GM18517 (cell line): ENCODE measurements at regions not wholly inside any gene's neighbourhood (a gene's known extent, or its start where the extent isn't known, plus 50 kb on each side); places are given as distances from the start of the nearest gene placed in this dataset.
"Not testable (repeated sequence)": the region's sequence is repeated elsewhere in the genome, so short reads cannot be mapped to it uniquely, and the experiment has no call there.

Experiments
- ATAC-seq: cut with Tn5 transposase; IDR thresholded peaks from one replicate; pipeline ENCODE4 v1.9.1; 2021; ENCODE audit warnings: mild to moderate bottlenecking, moderate library complexity; ENCODE audit not compliant: unreplicated experiment

DNA sequence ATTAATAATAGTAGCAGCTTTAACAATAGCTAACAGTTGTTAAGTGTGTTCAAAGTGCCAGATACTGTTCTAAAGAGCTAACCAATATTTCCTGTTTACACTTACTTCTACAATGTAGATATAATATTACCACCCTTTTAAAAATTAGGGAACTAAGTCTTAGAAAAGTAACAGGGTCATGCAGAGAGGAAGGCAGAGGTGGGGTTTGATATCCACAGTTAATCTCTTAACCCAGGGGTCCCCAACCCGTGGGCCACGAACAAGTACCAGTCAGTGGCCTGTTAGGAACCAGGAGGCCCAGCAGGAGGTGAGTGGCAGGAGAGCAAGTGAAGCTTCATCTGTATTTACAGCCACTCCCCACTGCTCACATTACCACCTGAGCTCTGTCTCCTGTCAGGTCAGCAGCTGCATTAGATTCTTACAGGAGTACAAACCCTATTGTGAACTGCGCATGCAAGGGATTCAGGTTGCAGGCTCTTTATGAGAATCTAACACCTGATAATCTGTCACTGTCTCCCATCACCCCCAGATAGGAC is 89.1 kb downstream of the ACTL7B start:
- ATAC-seq, result no peak

DNA sequence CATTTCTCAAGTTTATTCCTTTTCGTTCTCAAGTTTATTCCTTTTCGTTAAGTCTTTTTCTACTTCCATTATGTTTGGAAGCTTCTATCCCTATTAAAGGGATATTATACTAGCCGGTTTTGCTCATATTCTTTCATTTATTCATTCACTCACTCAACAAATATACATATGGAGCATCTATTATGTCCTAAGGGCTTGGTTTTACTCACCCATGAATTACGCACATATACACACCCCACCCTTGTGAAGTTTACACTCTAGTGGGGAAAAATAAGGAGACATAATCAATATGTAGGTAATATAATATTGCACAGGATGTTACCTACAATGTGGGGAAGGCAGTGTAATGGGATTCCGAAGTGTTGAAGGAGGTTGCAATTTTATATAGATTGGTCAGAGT is 90.5 kb downstream of the ACTL7B start:
- no peak for ATAC-seq

DNA sequence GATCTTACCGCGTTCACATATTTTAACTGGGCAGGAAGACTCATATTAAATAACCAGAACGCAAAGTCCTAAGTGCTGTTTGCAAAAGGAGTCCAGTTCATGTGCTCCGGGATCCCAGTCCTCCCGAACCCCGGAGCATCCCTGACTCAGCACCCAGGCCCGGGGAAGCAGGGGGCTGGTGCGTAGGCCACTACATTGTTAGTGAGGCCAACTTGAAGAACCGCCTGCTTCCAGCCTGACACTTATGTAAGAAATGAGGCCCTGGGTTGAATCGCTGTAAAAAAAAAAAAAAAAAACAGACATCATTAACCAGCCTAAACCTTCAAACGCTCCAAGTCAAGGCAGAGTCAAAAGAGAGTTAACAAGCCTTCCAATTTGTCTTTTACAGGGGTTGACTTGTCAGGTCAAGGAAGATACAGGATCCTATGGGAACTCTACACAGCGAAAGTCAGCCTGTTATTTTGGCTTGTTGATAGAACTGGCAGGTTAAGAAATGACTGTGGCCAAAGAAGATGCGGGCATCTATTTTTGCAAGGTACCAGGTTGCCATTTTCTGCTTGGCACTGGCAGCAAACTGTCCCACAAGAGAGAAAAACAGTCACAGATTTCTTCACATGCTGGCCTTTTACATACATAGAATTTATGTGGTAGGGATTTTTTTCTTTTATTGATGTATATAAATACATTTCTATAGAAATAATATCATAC is 93.3 kb downstream of the ACTL7B start:
- no peak for ATAC-seq

DNA sequence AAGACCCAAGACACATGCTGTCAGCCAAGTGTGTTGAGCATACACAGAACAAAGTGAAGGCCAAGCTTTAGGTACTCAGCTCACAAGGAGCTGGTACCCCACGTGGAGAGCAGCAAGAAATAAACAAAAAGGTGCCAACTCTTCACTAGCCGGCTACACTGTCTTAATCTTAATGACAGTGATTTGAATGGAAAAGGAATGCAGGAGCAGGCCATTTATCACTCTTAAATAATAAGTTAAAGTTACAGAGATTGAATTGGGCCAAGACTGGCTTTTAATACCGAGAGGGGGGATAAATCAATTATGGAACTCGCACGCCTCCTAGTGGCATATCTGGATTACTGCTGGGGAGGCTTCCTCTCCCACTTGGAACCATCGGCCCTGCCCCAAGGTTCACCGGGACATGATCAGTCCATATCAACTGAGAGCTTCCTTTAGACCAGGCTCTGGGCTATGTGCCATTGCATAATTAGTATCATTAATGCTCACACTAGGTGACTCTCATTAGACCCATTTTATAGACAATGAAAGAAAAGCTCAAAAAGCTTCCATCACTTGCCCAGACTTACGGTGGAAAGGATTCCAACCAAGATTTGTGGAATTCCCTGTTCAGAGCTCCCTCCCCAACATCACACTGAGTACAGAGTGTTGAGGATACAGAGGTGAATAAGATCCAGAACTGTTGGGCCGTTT is 94.0 kb downstream of the ACTL7B start:
- no peak for ATAC-seq

DNA sequence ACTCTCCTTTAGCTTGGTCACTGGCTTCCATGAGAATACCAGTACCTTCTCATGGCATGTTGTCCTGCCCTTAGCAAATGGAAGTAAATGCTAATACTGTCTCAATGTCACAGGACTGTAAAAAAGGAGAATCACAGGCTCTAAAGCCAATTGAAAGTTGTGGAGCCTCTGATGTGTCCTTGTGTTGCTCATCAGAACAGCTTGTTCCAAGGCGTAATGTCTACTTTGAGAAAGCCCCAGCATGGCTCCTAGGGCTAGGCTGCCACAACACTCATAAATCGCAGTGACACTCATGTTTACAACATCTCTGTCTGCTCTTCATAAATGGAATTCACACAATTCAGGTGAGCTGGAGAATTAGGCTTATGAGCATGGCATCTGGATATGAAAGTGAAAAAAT is 94.9 kb downstream of the ACTL7B start:
- ATAC-seq, result no peak

DNA sequence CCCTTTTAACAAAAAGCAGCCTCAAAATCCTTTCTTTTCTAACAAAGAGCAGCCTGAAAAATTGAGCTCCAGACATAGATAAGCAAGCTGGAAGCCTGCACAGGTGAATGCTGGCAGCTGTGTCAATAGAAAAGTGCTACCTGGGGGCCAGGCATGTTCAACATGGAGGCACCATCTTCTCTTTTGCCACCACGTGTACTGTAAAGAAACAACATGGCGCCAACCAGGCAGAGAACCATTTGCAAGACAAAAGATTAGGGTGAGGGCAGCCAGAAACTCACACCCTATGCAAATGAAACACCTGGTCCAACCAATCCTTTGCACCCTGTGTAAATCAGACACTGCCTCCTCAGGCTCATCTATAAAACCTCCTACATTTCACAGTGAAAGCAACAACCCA is 96.0 kb downstream of the ACTL7B start:
- ATAC-seq, result no peak

DNA sequence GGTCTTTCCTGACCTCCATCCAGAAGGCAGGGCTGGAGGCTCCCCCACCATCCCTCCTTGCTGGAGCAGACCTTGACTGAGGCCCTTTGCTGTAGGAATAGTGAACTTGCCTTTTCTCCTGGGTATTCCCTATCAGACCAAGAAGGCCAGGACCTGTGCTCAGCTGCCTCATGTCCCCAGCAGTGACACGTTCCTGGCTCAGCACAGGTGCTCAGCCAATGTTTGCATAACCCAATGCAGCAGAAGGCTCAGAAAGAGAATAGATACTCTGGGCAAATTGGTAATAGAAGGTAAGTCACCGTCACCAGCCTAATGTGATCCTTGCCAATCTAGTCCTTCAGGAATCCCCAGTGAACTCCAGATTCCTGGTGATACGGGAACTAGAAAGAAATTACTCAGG is 96.4 kb downstream of the ACTL7B start:
- ATAC-seq, result no peak

DNA sequence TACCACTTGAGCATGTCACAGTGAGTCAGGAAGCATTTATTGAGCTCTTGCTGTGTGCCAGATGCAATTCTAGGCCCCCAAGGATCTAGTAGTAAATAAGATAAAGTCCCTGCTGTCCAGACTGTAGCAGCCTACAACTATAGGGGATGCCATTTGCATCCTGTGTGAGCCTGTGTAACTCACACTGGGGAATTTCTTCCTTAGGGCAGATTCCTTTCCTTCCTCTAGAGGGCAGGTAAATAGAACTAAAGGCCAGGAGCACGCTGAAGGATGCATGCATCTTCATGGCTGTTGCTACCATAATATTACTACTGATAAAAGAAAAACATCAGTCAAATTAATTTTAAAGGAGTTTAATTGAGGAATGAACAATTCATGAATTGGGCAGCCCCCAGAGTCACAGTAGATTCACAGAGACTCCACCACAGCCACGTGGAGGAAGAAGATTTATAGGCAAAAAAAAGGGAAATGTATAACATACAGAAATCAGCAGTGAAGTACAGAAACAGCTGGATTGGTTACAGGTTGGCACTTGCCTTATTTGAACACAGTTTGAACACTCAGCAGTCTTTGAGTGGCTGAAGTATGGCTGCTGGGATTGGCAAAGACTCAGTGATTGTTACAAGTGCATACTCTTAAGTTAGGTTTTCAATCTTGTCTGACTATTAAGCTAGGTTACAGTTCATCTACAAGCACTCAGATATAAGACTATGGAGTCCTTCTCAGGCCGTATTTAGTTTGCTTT is 98.9 kb downstream of the ACTL7B start:
- ATAC-seq, result no peak

DNA sequence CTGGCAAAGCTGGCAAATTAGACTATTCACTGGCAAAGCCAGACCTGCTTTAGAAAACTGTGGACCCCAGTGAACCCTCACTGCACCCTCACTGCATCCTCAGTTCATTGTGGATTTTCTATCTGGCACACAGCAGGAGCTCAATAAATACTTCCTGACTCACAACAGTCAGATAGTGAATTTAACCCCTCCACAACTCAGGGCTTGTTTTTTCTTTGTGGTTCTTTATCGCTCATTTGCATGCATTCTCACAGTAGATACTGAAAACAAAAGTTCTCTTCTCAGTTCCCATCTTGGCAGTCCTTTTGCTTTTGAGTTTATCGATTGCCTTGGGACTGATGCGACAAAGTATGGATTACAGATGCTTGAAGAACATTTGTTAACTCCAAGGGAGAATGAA is 99.8 kb downstream of the ACTL7B start:
- peak; percentile 63 for ATAC-seq

DNA sequence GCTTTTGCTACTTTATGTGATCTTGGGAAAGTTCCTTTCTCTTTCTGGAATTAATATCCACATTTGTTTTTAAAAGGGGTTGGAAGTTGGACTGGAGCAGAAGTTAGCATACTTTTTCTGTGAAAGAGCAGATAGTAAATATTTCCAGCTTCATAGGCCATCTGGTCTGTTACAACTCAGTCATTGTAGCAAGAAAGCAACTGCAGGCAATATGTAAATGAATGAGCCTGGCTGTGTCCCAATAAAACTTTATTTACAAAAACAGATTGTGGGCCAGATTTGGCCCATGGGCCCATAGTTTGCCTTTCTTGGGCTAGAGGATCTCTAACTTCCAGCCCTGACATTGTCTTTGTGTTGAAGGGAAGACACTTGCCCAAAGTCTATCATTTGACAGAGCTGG is 104.4 kb downstream of the ACTL7B start:
- ATAC-seq, result no peak

DNA sequence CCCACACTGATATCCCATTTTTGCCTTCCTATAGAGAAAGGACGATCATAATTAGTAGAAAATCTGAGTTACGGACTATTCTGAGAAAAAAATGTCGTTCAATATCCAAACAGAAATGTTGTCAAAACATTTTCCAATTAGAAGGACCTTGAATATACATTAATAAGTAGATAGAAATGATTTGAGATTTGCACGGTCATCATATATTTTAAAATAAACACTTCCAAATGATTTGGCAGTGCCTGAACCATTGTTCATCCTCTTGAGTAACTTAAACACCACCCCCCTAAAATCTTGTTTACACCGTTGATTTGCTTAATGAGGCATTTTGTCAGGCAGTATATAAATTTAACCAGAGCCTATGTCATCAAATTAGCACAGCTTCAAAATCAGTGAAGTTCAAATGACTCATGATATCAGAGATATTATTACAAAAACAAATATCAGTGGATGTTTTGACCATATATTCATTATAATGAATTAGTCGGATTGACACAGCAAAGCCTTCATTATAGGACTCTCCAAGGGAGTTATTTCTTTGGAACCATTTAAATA is 105.0 kb downstream of the ACTL7B start:
- ATAC-seq, result no peak

DNA sequence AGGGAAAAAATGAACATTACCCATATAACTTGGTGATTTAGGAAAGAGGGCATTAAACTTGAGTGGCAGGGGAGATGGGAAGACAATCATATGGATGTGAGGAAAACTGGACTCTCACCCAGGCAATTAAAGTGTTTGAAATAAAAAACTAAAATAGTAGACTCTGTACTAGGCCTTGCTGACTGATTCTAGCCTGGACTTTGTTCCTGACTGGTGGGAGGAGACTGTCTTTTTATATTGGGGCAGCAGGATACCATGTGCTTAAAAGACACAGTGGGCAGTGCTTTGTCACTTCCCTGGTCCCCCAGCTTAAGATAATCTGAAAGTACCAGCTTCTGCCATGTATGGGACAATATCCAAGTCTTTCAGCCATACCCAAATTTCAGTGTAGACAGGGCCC is 107.0 kb downstream of the ACTL7B start:
- no peak for ATAC-seq

DNA sequence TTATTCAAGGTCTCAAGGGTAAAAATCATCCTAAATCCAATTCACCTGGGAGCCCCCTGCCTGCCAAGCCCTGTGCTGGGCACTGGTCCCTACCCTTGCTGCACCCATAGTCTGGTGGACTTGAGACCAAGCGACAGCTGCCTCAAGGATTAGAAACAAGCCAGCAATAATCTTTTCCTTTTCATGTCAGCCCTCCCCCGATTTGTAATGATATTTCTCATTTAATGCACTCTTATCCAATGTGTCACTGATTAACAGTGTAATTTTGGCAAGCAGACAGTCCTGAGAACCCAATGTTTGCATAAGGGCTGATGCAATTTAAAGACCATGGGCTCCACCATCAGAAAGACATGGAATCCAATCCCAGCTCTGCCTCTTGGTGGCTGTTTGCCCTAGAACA is 108.9 kb downstream of the ACTL7B start:
- no peak for ATAC-seq

DNA sequence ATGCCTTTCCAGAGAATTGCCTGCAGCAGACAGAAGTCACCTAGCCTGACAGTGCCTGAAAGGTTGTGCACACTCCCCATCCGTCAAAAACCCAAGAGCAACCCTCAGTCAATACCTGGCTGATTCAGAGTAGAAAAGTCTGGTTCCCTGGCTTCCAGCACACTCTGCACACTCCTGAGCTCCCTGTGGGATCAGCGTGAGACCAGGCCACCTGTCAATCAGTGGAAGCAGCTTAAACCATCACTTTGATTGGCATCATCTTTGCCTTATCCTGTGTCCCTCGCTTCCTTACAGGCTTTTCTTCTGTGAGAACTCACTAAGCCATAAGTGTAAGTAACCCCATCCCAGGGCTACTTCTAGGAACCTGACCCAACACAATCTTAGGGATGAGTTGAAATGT is 109.8 kb downstream of the ACTL7B start:
- ATAC-seq, result no peak

DNA sequence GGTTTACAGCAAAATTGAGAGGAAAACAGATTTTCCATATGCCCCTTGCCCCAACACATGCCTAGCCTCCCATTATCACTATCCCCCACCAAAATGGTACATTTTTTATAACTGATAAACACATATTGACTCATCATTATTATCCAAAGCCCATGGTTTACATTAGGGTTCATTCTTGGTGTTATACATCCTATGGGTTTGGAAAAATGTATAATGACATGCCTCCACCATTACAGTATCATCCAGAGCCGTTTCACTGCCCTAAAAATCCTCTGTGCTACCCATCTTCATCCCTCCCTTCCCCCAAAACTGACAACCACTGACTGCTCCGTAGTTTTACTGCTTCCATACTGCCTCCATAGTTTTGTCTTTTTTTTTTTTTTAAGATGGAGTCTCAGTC is 111.1 kb downstream of the ACTL7B start:
- no peak for ATAC-seq

DNA sequence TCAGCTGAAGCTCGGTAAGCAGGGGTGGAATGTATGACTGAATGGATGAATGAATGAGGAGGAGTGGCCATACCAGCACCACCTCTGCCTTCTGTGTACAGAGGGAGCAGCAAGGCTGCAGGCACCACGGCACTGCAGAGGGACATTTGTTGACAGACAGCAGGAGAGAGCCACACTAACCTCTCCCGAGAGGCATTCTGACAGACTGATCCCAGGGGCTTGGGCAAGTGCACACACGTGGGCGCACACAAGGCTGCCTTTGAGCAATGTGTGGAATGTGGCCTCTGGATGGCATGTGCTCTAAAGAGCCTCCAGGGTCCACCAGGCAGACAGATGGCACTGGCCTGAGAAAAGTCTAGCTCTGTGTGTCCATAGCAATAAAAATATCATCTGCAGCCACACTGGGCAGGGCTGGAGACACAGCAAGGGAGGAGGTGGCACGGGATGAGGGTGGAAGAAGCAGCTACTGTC is 111.8 kb downstream of the ACTL7B start:
- no peak for ATAC-seq

DNA sequence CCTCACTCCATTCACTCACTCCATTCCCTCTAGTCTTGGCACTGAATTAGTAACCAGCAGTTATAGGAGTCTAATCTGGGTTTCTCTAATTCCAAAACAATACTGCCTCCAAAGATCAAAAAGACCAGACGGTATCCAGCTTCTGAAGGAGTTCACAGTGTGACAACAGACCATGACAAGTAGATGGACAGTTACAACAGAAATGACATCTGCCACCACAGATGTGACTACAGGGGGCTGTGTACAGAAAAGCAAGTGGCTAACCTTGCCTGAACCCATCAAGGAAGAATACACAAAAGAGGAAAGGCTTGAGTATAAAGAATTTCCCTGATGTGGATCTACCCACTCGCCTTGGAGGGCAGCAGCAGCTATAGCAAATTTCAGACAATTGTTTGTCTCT is 112.4 kb downstream of the ACTL7B start:
- ATAC-seq, result no peak

DNA sequence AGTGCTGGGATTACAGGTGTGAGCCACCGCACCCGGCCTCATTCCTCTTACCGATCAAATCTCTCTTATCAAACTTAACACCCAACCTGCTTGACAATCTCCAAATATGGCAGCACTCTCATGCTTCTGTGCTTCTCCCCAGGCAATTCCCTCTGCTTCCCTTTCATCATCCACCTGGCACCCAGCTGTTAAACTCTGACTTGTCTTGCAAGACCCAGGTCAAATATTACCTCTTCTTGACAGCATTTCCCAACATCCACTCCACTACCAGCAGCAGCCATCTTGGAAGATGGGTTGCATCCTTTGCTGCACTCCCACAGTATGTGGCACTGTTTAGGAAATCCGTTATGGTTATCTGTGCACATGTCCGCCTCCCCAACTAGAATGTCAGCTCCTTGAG is 113.6 kb downstream of the ACTL7B start:
- ATAC-seq, result no peak

DNA sequence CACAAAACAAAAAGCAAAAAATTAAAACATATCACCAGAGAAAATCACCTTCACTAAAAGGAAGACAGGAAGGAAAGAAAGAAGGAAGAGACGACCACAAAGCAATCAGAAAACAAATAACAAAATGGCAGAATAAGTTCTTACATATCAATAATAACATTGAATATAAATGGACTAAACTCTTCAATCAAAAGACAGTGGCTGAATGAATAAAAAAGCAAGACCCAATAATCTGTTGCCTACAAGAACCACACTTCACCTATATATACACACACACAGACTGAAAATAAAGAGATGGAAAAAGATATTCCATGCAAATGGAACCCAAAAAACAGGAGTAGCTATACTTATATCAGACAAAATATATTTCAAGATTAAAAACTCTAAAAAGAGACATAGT is 124.5 kb downstream of the ACTL7B start:
- ATAC-seq, result not testable (repeated sequence)

DNA sequence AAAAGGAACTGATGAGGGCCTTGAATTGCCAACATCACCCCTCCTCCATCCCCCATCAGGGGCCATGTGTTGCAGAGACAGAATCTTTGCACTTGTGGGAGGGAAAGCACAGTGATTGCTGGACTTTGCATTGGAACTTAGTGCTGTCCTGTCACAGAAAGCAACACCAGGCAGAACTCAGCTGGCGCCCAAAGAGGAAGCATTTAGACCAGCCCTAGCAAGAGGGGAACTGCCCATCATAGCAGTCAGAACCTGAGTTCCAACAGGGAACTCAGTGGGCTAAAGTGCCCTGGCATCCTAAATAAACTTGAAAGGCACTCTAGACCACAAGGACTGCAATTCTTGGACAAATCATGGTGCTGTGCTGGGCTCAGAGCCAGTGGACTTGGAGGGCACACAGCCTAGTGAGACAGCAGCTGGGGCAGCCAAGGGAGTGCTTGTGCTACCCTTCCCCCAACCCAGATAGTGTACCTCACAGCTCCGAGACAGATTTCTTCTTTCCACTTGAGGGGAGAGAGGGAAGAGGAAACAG is 128.1 kb downstream of the ACTL7B start:
- ATAC-seq, result no peak

DNA sequence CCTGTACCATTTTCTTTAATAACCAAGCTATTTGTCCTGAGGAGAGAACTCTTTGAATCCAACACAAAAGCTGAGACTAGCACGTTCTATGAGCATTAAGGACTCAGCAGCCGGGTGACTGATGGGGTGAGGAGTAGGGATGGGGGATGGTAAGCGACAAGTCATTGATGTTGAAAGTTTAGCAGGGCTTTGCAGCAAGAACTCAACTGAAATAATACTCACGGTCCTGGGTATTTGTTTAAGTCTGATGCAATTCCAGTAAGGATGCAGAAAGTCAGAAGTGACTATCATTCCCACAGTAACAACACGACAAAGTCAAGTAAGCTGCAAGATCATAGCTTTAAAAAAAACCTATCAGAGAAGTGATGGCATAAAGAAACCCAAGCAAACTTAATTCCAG is 131.1 kb downstream of the ACTL7B start:
- ATAC-seq, result no peak
